Activated naive CD4-positive, alpha-beta T cell treated with anti-CD3 and anti-CD28 coated beads for 36 hours (primary cell): ENCODE measurements at regions not wholly inside any gene's neighbourhood (a gene's known extent, or its start where the extent isn't known, plus 50 kb on each side); places are given as distances from the start of the nearest gene placed in this dataset.

Experiments used
- CTCF ChIA-PET: fragments of 350-600 bp; sonication (Branson Sonifier 250); formaldehyde crosslinking; loops from one replicate; lab custom pipeline; 2021; ENCODE audit warnings: antibody characterized with exemption; lab: Charles Lee
- DNase-seq: peaks from one replicate; pipeline ENCODE4 v3.0.0-alpha.2; 2020
- H3K27ac Mint-ChIP-seq: one replicate; pipeline ENCODE4 v1.8.0; 2021; ENCODE audit warnings: mild to moderate bottlenecking, mixed read lengths
- H3K27me3 Mint-ChIP-seq: one replicate; pipeline ENCODE4 v1.8.0; 2021; ENCODE audit warnings: low read depth, mixed read lengths
- H3K36me3 Mint-ChIP-seq: one replicate; pipeline ENCODE4 v1.8.0; 2021; ENCODE audit warnings: low read depth, mixed read lengths
- H3K4me1 Mint-ChIP-seq: one replicate; pipeline ENCODE4 v1.8.0; 2021; ENCODE audit warnings: low read depth, mixed read lengths
- H3K4me3 Mint-ChIP-seq: one replicate; pipeline ENCODE4 v1.8.0; 2021; ENCODE audit warnings: mild to moderate bottlenecking, moderate library complexity, mixed read lengths
- H3K9me3 Mint-ChIP-seq: one replicate; pipeline ENCODE4 v1.8.0; 2021; ENCODE audit warnings: mixed read lengths
- intact Hi-C: fragments of 100-400 bp; cut with micrococcal nuclease; formaldehyde crosslinking; loops from one replicate; pipeline ENCODE4 v1.15.1; 2023

DNA sequence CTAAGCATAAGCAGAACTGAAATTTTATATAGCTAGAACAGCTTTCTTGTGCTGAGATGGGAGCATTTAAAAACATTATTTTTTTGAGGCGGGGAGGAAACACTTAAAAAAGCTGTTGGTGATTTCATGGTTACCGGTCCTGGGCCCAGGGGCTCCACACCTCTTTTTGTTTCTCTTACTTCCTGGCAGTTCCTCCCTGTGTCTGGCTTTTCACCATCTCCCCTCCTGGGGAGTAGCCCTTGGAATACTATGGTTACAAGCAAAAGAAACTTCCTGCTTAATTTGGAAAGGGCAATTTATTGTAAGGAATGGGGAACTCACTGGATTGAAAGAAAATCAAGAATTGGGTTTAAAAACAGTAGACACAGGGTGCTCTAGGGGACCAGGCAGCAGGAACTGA, 105.1 kb downstream of the SLC24A2 start:
- H3K9me3 Mint-ChIP-seq: peaks cover 17% of the 10 kb centered on the region
- DNase-seq: no peak
- H3K4me1 Mint-ChIP-seq: no peaks in the 10 kb centered on the region
- intact Hi-C loops: no loop called here
- peaks cover 16% of the 10 kb centered on the region for H3K27me3 Mint-ChIP-seq
- H3K4me3 Mint-ChIP-seq: no peak overlapping the region
- CTCF ChIA-PET: no interaction called here
- no peaks in the 10 kb centered on the region for H3K36me3 Mint-ChIP-seq
- no peak overlapping the region for H3K27ac Mint-ChIP-seq

DNA sequence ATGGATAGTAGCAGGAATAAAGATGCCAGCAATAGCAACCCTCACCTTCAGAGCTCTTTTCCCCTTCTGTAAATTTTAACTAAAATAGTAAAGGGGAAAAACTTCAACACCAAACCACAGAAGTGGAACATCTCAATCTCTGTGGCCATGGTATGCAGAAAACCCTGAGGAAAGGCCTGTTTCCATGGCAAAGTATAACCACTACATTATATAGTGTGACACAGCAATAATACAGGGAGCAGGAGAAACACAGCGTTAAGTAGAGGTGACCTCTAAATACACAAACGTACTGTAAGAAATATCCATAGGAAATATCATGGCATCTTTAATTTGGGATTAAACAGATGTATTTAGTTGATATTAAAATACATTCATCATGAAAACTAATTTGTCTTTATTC, 106.4 kb downstream of the SLC24A2 start:
- CTCF ChIA-PET: no interaction called here
- no peaks in the 10 kb centered on the region for H3K36me3 Mint-ChIP-seq
- peaks cover 17% of the 10 kb centered on the region for H3K9me3 Mint-ChIP-seq
- H3K4me3 Mint-ChIP-seq: no peak overlapping the region
- H3K27me3 Mint-ChIP-seq: peaks cover 16% of the 10 kb centered on the region
- H3K27ac Mint-ChIP-seq: no peak overlapping the region
- H3K4me1 Mint-ChIP-seq: no peaks in the 10 kb centered on the region
- intact Hi-C loops: no loop called here
- no peak for DNase-seq

DNA sequence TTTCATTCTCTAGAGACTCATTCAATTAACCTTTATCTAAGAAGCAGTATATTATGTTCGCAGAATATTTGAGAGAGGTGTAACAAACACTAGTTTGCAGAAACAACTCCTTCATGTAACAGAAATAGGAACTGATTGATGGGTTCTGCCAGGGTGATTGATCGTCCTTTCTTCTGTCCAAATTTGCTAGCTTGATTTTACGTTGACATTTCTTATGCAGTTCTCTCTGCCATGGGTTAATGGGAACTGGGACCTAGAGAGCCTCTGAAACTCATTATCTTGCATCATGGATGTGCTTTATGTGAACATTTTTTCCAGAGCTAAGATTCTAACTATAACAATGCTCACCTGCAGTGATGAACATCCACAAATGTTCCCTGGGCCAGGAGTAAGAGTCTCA, 107.0 kb downstream of the SLC24A2 start:
- intact Hi-C loops: no loop called here
- Mint-ChIP-seq H3K27ac (no peak overlapping the region), H3K9me3 (peaks cover 16% of the 10 kb centered on the region), H3K4me3 (no peak overlapping the region), H3K4me1 (no peaks in the 10 kb centered on the region), H3K36me3 (no peaks in the 10 kb centered on the region), H3K27me3 (peaks cover 18% of the 10 kb centered on the region)
- no peak for DNase-seq
- CTCF ChIA-PET: no interaction called here

DNA sequence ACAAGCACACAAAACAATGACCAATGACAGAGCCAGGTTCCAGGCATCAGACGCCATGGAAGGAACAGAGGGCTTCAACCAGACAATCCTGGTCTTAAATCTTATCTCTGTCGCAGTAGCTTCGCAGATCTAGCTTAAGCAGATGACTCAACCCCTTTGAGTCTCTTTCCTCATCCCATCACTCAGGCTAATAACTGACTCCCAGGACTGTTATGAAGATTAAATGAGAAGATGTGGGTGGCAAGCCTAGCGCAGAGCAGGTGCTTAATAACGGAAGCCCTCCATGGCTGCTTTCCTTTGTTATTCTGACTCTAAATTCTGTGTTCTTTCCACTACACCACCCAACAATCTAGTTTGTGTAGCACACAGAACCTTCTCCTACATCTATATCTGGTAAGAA, 110.9 kb downstream of the SLC24A2 start:
- H3K27me3 Mint-ChIP-seq: peaks cover 14% of the 10 kb centered on the region
- H3K36me3 Mint-ChIP-seq: no peaks in the 10 kb centered on the region

DNA sequence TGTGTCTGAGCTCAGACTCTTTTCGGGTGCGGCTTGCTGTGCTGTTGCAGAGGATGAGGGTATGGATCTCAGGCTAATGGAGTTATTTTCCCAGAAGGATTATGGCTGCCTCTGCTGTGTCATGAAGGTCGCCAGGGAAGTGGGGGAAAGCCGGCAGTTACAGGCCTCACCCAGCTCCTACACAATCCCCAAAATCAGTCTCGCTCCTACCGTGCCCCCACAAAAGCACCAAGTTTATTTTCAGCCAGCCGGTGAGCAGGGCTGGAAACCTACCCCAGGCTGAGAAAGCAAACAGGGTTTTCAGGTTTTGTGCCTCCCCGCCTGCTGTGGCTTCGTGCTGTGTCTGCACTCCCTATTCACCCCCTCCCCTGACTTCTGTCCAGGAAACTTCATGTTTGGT, 113.3 kb downstream of the SLC24A2 start:
- CTCF ChIA-PET: no interaction called here
- Mint-ChIP-seq H3K9me3 (peaks cover 2% of the 10 kb centered on the region), H3K27me3 (peaks cover 9% of the 10 kb centered on the region), H3K4me3 (no peak overlapping the region), H3K36me3 (no peaks in the 10 kb centered on the region), H3K27ac (no peak overlapping the region), H3K4me1 (no peaks in the 10 kb centered on the region)
- intact Hi-C loops: no loop called here
- no peak for DNase-seq

More for the DNA sequence above, 110.9 kb downstream of the SLC24A2 start:
- H3K4me1 Mint-ChIP-seq: no peaks in the 10 kb centered on the region
- CTCF ChIA-PET: no interaction called here
- no peak for DNase-seq
- H3K9me3 Mint-ChIP-seq: peaks cover 2% of the 10 kb centered on the region
- H3K4me3 Mint-ChIP-seq: no peak overlapping the region
- H3K27ac Mint-ChIP-seq: no peak overlapping the region
- intact Hi-C loops: no loop called here

DNA sequence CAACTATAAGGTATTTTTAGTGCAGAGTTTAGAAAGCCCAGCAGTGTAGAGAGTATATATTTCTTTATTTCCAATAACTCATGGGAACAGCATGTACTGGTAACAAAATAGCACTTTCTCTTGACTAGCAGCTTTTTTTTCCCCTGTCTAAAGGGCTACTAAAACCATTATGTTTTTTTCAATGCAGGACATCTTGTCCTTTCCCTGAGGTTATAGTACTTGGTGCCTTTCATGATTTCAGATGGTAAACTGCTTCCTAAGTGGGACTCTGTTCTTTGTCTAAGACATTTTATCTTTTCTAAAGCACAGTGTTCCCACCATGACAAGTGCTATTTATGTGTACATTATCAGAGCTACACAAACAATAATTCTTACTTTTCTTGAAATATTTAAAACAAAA, 122.3 kb downstream of the SLC24A2 start:
- no peak for DNase-seq
- no peak overlapping the region for H3K4me3 Mint-ChIP-seq
- H3K9me3 Mint-ChIP-seq: no peaks in the 10 kb centered on the region
- H3K27ac Mint-ChIP-seq: no peak overlapping the region
- H3K27me3 Mint-ChIP-seq: peaks cover 11% of the 10 kb centered on the region
- intact Hi-C loops: no loop called here
- H3K4me1 Mint-ChIP-seq: peaks cover 4% of the 10 kb centered on the region
- H3K36me3 Mint-ChIP-seq: no peaks in the 10 kb centered on the region
- CTCF ChIA-PET: no interaction called here

DNA sequence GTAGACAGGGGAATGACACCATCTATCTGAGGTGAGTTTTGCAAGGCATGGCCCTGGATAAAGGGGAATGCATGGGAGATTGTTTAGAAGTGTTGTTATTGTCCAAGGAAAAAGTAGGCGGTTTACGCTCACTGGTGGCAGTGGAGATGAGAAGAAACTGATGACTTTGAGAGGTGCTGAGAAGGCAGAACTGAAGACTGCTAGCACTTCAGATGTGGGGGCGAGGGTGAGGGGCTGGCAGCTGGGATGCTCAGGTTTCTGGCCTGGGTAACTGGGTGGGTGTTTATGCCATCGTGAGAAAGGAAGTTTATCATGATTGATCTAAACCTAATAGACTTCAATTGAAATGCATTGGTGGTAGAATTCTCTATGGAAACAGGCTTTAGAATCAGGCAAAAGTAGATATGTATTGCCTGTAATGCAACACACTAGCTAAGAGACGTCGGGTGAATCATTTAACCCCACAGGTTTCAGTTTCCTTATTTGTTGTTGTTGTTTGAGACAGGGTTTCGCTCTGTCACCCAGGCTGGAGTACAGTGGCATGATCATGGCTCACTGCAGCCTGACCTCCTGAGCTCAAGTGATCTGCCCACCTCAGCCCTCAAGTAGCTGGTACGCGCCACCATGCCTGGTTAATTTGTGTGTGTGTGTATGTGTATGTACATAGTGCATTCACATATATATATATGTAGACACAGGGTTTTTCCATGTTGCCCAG, 123.5 kb downstream of the SLC24A2 start:
- Mint-ChIP-seq H3K27me3 (peaks cover 11% of the 10 kb centered on the region), H3K4me1 (peaks cover 4% of the 10 kb centered on the region), H3K4me3 (no peak overlapping the region), H3K27ac (no peak overlapping the region), H3K9me3 (no peaks in the 10 kb centered on the region), H3K36me3 (no peaks in the 10 kb centered on the region)
- intact Hi-C loops: no loop called here
- CTCF ChIA-PET: no interaction called here
- DNase-seq: peak; percentile 15

DNA sequence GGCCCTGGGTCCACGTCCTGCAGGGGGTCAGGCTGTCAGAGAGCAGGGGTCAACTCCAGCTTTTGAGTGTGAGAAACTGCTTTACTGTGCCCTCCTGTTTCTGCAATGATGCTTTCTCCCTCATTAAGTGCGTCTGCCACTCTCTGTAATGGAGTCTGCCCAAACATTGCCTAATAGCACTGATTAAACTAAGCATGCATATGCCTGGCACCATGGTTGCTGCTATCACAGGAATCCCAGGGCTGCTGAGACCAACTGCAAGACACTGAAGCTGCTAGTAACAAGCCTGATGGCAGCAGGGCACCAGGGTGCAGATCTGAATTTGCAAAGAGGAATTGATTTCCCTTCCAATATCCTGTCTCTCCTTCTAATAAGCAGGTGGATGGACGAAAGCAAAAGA, 125.3 kb downstream of the SLC24A2 start:
- CTCF ChIA-PET: no interaction called here
- intact Hi-C loops: no loop called here
- no peak for DNase-seq
- Mint-ChIP-seq H3K4me3 (no peak overlapping the region), H3K36me3 (no peaks in the 10 kb centered on the region), H3K9me3 (no peaks in the 10 kb centered on the region), H3K27ac (no peak overlapping the region), H3K4me1 (peaks cover 4% of the 10 kb centered on the region), H3K27me3 (peaks cover 14% of the 10 kb centered on the region)

DNA sequence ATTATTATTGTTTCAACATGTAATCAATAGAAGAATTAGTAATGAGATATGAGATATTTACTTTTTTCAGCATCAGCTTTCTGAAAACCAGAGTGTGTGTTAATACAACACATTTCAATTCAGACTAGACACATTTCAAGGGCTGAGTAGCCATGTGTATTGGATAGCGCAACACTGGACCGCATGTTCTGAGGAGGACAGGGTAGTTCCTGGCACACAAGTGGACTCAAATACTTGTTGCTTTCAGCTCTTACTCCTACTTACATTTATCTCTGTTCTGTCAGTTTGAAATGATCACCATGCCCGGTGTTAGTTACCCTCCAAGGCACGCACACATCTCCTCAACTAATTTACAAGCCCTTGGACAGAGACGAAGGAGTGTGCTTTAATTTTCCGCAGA, 126.6 kb downstream of the SLC24A2 start:
- CTCF ChIA-PET: no interaction called here
- no peaks in the 10 kb centered on the region for H3K36me3 Mint-ChIP-seq
- intact Hi-C loops: no loop called here
- no peak for DNase-seq
- H3K27me3 Mint-ChIP-seq: peaks cover 17% of the 10 kb centered on the region
- no peak overlapping the region for H3K27ac Mint-ChIP-seq
- H3K4me1 Mint-ChIP-seq: peaks cover 4% of the 10 kb centered on the region
- no peak overlapping the region for H3K4me3 Mint-ChIP-seq
- H3K9me3 Mint-ChIP-seq: no peaks in the 10 kb centered on the region

DNA sequence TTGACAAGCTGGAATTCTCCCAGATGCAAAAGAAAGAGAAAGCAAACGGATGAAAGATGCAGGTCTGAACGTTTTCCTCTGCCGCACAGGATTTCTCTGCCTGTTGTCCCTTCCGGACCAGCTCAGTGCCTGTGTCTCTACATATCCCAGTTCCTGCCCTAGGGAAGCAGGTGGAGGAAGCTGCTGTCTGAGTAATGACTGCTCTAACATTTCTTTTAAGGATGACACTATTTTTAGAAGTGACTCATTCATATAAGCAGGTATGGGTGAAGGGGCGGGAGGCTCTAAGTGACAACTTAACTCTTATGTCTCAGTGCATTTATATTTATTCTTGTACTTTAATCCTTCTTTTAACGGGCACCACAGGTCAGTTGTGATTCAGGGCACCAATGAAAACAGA, 128.8 kb downstream of the SLC24A2 start:
- no peaks in the 10 kb centered on the region for H3K36me3 Mint-ChIP-seq
- CTCF ChIA-PET: interaction anchor here (1.7 kb wide), 1 partner anchor 10 kb away, joined by 5 read pairs; no protein-coding TSS in a partner anchor
- H3K9me3 Mint-ChIP-seq: no peaks in the 10 kb centered on the region
- no peak for DNase-seq
- H3K4me1 Mint-ChIP-seq: peaks cover under 1% of the 10 kb centered on the region
- peaks cover 14% of the 10 kb centered on the region for H3K27me3 Mint-ChIP-seq
- H3K4me3 Mint-ChIP-seq: no peak overlapping the region
- no peak overlapping the region for H3K27ac Mint-ChIP-seq
- intact Hi-C loops: no loop called here

DNA sequence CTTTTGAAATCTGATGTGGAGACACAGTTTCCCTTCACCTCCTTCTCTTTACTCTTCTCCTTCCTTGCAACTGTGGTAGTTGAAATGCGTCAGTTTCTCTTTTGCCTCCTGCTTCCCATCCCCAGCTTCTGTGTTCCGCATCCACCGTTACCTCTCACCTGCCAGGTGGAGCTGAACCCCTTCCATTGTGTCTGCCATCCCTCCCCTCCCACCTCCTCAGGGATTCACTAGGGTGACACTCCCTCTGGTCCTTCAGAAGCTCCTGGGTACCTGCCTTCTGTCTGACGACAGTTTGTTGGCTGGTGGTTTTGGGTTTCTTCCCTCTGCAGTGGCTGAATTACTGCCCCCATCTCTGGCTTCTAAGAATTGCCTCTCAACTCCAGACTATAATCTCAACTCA, 132.1 kb downstream of the SLC24A2 start:
- H3K4me1 Mint-ChIP-seq: no peaks in the 10 kb centered on the region
- DNase-seq: no peak
- intact Hi-C loops: no loop called here
- H3K27me3 Mint-ChIP-seq: peaks cover 9% of the 10 kb centered on the region
- H3K9me3 Mint-ChIP-seq: no peaks in the 10 kb centered on the region
- CTCF ChIA-PET: no interaction called here
- no peaks in the 10 kb centered on the region for H3K36me3 Mint-ChIP-seq
- H3K27ac Mint-ChIP-seq: no peak overlapping the region
- H3K4me3 Mint-ChIP-seq: no peak overlapping the region

DNA sequence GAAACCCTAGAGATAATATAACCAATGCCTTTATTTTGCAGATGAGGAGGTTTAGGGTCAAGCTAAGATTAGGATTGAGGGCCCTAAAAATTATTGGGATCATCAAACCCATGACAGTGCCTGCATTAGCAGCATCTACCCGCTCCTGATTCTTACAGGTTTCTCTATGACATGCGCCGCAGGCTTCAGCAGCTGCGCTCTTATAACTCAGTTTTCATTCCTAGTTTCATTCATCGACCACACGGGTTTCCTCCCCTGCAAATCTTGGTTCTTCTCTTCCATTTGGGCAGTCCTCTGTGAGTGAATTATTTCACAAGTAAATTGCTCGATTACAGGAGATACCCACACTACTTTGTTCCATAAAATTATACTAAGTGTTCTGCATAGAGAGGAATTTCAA, 137.2 kb downstream of the SLC24A2 start:
- intact Hi-C loops: no loop called here
- H3K4me3 Mint-ChIP-seq: no peak overlapping the region
- H3K36me3 Mint-ChIP-seq: no peaks in the 10 kb centered on the region
- CTCF ChIA-PET: no interaction called here
- no peak overlapping the region for H3K27ac Mint-ChIP-seq
- no peaks in the 10 kb centered on the region for H3K4me1 Mint-ChIP-seq
- H3K27me3 Mint-ChIP-seq: peaks cover 2% of the 10 kb centered on the region
- H3K9me3 Mint-ChIP-seq: no peaks in the 10 kb centered on the region
- DNase-seq: no peak

DNA sequence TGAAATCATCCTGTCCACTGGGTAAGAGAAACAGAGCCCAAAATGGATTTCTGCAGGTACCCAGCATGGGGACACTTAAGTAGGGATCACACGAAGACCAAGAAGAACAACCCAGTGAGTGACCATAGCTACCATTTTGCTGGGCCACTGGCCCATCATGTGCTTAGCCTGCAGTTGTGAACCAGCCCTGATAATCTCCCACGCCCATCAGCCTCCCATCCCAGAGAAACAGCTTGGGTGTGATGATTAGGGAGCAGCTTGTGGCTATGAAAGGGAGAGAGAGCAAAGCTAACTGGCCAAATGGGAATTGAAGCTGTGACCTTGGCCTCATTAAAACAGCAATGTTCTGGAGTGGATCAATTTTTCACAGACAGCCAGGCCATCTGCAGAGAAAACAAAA, 138.5 kb downstream of the SLC24A2 start:
- no peak for DNase-seq
- Mint-ChIP-seq H3K4me3 (no peak overlapping the region), H3K9me3 (no peaks in the 10 kb centered on the region), H3K27ac (no peak overlapping the region), H3K36me3 (no peaks in the 10 kb centered on the region), H3K4me1 (no peaks in the 10 kb centered on the region), H3K27me3 (peaks cover 4% of the 10 kb centered on the region)
- intact Hi-C loops: no loop called here
- CTCF ChIA-PET: interaction anchor here (1.3 to 1.6 kb wide), 3 partner anchors 10 to 185 kb away, joined by 3 to 5 read pairs (median 5); no protein-coding TSS in a partner anchor
